Stimulated activated CD8-positive, alpha-beta memory T cell treated with anti-CD3 and anti-CD28 coated beads, Interleukin-15, amount 100 ng/mL, for 1 hour (primary cell): ENCODE measurements at regions not wholly inside any gene's neighbourhood (a gene's known extent, or its start where the extent isn't known, plus 50 kb on each side); places are given as distances from the start of the nearest gene placed in this dataset.
"Not testable (repeated sequence)": the region's sequence is repeated elsewhere in the genome, so short reads cannot be mapped to it uniquely, and the experiment has no call there.

Source experiments
- DNase-seq: peaks from one replicate; pipeline ENCODE4 v3.0.0-alpha.2; 2020; ENCODE audit warnings: low read depth

DNA sequence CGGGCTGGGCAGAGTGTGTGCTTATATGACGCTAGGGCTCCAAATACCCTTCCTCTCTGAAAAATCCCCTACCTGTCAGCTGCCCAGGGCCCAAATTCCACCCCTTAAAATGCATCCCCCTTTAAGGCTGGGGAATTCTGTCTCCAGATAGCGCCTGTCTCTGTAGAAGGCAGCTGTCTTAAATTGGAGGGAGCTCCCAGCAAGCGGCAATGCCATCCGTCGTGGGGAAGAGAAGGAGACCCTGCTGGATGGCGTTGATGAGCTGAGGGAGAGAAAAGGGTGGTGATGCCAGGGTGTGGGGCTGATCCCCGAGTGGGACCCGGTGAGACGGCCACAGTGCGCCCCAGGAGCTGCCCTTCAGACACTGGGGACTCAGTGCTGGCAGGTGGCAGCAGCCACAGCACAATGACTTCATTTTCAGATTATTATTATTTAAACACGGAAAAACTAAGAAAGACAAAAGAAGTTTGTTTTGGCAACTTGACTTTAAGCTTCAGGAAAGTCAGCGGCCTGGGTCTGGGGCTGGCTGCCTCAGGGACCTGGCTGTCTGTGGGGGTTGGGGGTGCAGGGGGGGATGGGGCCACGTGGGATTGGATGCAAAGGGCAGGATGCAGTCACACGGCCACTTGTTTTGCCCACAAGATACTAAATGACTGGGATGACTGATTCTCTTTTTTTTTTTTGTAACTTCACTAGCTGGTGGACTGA lies 152.8 kb downstream of the TFCP2L1 start:
- DNase-seq = no peak

DNA sequence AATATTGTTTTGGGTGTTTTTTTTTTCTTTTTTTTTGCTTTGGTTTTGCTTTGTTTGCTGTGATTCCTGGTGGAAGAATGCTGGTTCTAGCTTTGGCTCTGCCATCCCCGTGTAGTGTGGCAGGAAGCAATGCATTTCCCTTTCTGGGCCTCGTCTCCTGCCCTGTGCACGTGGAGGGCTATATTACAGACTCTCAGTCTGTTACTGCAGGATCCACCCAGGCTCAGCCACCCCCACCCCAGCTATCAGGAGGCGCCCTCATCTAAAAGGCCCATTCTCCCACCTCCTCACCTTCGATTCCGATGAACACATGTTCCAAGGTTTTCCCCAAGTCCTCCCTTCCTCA lies 152.3 kb downstream of the TFCP2L1 start:
- DNase-seq = no peak

DNA sequence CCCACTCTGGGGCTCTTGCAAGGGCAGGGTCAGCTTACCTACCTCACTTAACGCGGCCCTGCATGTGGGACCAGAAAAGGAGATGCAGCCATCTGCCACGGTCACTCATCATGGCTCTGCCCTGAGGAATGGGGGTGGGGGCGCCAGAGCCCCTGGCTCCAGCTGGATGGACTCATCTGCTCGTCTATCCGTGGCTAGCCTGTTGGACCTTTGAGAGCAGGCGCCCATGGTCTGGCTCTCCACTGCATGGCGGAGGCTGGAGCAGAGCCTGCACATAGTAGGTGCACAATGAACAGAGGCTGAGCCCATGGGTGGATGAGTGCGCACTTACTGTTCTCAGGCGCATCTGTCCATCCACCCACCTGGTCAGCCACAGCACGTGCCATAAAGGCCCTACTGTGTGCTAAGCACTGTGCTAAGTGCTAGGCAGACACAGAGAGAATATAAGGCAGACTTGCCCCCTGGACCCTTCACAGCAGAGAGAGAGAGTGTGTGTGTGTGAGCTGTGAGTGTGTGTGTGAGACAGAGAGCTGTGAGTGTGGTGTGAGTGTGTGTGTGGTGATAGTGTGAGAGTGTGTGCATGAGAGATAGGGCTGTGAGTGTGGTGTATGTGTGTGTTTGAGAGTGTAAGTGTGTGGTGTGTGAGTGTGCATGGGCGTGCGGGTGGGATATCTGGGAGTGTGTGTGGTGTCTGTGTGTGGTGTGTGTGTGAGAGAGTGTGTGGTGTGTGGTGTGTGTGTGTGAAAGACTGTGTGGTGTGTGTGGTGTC lies 151.3 kb downstream of the TFCP2L1 start:
- no peak for DNase-seq

DNA sequence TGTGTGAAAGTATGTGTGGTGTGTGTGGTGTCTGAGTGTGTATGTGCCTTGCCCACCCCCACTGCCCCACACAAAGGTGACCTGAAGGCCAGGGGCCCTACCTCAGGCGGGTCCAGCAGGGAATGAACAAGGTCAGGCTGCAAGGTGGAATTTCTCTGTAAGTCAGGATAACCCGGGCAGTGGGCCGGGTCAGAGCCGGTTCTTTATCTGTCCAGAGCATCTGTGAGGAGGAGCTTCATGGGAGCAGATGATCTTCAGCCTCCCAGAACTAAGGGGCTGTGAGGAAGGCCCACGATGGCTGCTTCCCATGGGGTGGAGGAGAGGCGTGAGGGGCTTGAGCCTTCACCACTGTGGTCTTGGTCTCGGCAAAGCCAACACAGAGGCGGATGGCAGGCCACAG lies 150.3 kb downstream of the TFCP2L1 start:
- no peak for DNase-seq

DNA sequence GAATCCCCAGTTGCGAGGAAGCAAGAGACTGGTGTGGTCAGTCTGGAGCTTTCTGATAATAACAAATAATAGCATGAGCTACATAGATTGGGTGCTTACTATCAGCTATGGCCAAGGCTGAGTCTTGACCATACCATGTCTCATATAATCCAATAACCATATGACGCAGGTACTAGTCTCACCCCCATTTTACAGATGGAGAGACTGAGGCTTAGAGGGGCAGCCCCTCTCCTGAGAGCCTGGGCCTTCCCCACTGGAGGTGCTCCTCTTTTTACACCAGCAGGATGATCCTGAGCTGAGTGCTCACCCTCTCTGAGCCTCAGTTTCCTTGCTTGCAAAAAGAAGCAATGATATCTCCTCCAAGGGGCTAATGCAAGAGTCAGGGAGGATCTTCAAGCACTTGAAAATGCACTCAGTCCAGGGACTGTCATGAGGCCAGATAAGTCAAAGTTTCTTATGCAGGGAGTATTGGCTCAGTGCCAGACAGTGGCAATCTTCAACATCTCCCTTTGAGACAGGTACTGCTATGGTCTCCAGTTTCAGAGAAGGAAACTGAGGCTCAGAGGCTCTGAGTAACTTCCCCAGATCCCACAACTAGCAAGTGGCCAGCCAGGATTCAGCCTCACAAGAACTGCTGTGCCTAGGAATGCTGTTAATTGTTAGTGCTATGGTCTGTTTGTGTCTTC lies 149.7 kb downstream of the TFCP2L1 start:
- DNase-seq = no peak

DNA sequence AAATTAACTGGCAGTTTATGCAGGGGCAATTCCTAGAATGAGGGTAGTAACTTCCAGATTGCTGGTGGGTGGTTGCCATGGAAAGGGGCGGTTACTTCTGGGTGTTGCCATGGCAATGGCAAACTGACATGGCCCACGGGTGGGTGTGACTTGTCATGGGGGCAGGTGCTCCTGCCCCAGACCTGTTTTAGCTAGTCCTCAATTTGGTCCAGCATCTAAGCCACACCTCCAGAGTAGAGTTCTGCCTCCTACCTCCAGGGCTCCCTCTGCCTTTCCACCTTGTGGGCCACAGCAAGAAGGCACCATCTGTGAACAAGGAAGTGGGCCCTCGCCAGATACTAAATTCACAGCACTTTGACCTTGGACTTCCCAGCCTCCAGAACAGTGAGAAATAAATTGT lies 148.7 kb downstream of the TFCP2L1 start:
- DNase-seq = no peak

DNA sequence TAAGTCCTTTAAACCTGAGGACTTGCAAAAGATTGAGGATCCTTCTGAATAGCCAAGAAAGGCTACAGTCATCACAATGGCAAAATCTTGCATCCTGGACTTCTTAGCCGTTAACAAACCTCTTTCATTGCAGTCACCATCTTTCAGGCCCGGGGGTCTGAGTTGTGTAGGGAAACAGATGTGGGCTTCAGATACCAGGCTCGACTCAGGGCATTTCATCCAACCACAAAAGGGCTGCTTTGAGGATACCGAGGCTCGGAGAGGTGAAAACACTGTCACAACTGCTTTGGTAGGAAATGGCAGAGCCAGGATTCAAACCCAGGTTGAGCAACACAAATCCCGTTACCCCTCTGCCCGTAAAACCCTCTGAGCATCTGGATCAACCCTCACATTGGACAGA lies 147.4 kb downstream of the TFCP2L1 start:
- DNase-seq = no peak

DNA sequence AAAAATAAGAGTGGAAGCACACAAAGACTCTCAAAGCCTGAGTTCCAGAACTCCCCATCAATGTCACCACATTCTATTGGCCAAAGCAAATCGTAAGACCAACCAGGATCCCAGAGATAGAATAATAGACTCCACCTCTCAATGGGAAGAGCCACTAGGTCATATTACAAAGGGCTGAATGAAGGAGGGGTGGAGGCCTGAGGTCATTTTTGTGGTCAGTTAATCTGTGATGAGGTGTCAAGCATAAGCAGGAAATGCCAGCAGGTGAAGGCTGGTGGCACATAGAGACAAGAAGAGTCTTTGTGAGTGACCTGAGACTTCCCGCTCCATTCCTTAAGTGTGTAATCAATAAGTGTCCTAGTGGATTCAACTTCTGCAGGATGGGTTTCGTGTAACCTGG lies 144.3 kb downstream of the TFCP2L1 start:
- DNase-seq = no peak

DNA sequence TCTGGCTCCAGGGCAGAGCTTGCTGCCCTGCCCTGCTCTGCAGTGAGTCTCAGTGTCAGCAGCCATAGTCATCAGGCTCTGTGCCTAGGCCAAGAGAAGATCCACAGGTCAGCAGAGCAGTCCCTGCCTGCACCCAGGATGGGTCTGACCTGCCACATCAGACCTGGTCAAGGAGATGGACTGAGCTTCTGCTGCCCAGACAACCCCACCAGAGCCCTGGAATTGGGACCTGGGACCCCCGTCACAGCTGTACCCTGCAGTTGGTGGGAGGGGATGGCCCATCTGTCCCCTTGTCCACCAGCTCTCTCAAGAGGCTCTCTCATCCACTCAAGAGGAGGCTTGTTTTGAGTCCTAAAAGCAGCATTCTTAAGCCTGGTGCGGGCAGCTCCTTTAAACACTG lies 142.6 kb downstream of the TFCP2L1 start:
- DNase-seq = no peak

DNA sequence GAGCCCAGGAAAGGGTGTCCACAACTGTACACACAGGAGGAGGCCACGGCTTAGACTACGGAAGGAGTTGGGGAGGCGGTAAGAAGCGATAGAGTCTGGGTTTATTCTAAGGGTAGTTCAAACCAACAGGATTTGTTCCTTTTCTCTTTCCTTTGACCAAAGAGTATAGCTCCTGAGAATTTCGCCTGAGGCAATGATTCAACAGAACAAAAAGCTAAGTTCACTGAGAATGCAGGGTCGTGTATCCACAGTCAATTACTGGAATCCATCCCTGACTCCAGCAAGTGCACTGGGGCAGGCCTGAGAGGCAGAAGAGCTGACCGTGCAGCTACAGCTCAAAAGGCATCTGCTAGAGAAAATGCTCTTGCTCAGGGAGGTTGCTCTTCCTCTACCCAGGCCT lies 140.9 kb downstream of the TFCP2L1 start:
- no peak for DNase-seq

DNA sequence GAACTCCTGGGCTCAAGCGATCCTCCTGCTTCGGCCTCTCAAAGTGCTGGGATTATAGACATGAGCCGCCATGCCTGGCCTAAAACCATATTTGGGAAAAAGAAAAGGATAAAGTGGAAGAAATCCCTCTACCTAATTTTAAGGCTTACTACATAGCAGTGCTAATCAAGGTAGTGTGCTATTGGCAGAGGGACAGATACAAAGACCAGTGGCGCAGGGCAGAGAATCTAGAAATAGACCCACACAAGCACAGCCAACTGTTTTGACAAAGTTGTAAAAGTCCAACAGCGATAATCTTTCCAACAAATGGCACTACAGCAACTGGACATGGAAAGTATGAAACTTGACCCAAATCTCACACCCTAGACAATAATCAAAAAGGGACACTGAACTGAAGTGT lies 138.4 kb downstream of the TFCP2L1 start:
- no peak for DNase-seq

DNA sequence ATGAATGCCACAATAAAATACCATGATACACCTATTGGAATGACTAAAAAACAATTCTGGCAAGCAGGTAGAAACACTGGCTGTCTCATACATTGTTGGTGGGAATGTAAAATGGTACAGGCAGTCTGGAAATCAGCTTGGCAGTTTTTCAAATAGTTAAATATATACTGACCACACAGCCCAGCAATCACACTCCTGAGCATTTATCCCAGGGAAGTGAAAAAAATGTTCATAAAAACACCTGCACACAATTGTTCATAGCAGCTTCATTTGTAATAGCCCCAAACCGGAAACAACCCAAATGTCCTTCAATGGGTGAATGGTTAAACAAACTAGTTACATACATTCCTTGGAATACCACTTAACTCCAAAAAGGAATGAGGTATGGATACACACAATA lies 137.2 kb downstream of the TFCP2L1 start:
- no peak for DNase-seq

DNA sequence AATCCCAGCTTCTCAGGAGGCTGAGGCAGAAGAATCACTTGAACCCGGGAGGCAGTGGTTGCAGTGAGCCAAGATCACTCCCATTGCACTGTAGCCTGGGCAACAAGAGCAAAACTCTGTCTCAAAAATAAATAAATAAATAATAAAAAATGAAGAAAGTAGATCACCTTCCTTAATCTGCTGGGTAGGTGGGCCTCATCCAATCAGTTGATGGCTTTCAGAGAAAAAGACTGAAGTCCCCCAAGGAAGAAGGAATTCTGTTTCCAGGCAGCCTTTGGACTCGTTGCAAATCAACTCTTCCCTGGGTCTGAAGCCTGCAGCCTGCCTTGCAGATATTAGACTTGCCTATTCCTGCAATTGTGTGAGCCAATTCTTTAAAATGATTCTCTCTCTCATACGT lies 136.5 kb downstream of the TFCP2L1 start:
- DNase-seq = no peak

DNA sequence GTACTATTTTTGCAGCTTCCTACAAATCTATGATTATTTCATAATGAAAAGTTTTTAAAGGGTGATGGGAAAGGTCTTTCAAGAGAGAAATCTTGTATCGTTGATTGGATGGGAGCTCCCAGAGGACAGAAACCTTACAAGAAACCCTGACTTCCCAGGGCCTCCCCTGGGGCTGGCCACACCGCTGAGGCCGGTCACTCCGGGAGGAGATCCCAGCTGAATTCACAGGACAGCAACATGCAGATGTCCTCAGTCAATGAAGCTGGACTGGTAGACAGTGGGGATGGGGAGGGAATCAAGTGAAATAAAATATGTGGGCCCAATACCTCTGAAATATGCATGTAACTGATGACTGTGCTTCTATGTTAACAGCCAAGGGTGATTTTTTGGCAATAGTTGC lies 135.6 kb downstream of the TFCP2L1 start:
- DNase-seq = no peak

DNA sequence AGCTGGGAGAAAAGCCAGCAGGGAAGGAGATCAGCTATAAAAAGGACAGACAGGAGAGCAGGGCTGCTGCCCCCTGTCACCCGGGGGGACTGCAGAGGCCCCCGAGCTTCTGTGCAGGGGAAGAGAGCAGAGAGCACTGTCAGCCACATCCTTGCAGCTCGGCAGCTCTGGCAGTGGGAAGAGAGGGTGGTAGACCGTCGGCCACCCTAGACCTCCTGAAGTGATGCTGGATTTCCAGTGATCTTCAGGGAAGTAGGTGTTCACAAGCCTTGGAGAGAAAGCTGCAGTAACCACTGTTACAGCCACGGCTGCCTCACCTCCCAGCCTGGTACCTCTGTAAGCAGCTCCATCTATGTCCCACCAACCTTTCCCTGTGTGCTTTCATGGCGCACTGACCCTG lies 134.9 kb downstream of the TFCP2L1 start:
- no peak for DNase-seq

DNA sequence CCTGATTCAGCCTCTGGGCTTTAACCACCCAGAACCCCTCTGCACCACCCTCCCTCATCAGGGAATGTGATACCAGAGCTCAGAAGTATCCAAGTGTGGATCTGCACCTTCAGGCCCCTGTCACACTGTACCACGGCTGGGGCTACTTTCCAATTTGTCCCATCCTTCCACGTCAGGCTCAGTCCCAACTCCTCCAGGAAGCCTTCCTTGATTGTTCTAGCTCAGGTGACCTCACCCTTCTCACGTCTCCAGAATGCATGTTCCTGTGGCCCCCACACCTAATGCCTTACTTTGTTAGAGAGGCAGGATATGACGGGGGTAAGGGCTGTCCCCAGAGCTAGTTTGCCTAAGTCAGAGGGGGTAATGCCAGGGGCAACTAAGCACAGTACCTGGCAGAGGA lies 134.3 kb downstream of the TFCP2L1 start:
- DNase-seq = no peak

DNA sequence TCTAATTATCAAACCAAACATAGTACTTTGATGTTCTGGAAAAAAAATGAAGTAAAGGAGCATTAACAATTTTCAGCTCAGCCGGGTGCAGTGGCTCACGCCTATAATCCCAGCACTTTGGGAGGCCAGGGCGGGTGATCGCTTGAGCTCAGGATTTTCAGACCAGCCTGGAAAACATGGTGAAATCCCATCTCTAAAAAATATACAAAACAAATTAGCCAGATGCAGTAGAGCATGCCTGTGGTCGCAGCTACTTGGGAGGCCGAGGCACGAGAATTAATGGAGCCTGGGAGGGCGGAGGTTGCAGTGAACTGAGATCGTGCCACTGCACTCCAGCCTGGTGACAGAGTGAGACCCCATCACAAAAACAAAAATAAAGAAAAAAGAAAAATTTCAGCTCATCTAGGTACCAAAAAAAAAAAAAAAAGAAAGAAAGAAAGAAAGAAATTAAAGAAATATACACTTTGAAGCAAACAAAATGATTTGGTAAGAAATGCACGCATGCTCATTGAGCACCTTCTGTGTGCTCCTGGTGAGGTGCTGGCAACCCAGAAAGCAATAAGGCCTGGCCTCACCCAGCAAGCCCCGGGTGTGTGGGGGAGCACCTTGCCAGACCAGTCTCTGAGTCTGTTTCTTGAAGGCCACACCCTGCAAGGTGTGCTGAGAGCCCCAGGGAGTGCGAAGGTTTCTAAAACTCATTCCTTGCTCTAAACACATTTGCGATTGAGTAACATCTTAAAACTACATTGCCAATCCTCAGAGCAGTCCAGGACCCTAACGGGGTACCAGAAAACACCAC lies 133.5 kb downstream of the TFCP2L1 start:
- DNase-seq = no peak

DNA sequence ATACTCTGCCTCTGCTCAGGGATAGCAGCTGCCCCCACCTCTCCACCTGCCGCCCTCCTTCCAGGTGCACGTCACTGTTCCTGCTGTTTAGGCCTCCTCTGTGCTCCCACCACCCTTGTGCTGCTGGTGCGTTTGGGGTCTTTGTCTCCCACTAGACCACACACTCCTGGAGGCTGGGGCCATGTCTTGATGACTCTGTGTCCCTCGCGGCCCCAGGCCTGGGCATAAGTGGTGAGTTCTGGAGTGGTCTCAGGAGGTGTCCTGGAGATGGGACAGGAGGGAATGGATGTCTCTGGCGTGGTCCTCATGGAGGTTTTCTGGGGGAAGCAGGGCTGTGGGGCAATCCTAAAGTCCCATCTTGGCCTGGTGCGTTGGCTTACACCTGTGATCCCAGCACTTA lies 132.1 kb downstream of the TFCP2L1 start:
- no peak for DNase-seq

DNA sequence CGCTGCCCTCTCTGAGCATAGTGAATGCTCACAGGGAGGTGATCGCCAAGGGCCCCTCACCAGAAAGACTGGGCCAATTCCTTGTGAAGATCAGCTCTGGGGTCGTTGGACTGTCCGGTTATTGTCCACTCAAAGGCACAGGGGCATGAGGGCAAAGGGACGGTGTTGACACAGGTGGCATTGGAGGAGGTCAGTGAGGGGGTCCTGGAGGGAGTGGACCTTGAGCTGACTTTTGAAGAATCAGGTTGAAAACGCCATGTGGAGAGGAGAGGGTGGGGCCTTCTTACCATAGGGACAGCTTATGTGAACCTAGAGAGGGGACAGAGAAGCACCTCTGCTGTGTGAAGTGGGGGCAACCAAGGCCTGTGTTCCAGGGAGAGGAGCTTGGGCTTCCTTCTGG lies 131.5 kb downstream of the TFCP2L1 start:
- DNase-seq = no peak

DNA sequence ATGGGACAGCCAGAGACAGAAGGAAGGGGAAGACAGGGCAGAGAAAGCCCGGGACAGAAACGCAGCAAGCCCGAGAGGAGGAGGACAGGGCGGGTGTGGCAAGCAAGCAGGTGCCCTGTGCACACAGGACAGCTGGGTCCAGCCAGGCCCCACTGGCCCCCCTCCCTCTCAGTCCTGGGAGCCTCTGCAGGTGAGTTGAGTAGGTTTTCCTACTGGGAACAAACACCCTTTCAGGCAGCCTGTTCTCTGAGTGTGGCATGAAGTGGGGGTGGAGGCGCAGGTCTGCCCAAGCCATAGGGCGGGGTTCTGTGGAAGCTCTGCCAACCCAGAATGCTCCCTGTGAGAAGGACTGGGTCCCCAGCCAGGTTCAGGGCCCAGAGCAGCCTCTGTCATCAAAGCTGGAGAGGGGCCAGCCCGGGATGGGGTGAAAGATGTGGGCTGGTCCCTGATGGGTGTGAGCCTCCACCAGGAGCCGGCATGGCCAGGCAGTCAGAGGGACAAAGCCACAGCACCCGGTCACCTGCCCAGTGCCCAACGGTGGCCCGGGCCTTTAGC lies 129.4 kb downstream of the TFCP2L1 start:
- no peak for DNase-seq

DNA sequence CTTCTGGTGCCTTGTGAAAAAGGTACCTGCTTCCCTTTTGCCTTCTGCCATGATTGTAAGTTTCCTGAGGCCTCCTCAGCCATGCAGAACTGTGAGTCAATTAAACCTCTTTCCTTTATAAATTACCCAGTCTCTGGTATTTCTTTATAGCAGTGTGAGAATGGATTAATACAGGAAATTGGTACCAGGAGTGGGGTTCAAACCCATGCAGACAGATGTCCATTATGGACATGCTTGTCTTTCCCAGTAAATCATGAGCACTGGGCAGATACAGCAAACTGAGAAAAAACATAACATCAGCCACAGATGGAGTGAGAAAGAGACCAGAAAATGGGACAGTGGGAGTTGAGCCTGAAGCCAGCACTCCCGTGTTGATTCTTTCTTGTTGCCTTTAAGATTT lies 127.5 kb downstream of the TFCP2L1 start:
- not testable (repeated sequence) for DNase-seq
